Thoracic aorta (tissue), 2 donors: ENCODE measurements at regions not wholly inside any gene's neighbourhood (a gene's known extent, or its start where the extent isn't known, plus 50 kb on each side); places are given as distances from the start of the nearest gene placed in this dataset.

Experiments
- ATAC-seq: fragments of 150-250 bp; one replicate; pipeline ENCODE4 v1.8.0; 2017; ENCODE audit warnings: low read depth; ENCODE audit not compliant: insufficient number of reproducible peaks, low FRiP score
- DNase-seq: peaks from one replicate; pipeline ENCODE4 v3.0.0-alpha.2; 2020; ENCODE audit warnings: low spot score
- H3K27ac ChIP-seq, 2 donors: fragments of 200-600 bp; sonication (generic); 1 replicate in 1 of 2; 2 replicates in 1 of 2; pipeline ENCODE4 v1.5.1; 2016; ENCODE audit warnings: mild to moderate bottlenecking in 2 of 2, moderate library complexity in 2 of 2
- H3K27me3 ChIP-seq: fragments of 200-600 bp; sonication (generic); replicated peaks from 2 replicates; pipeline ENCODE4 v1.6.0; 2016; ENCODE audit warnings: mild to moderate bottlenecking; ENCODE audit not compliant: insufficient read depth
- H3K36me3 ChIP-seq: fragments of 200-600 bp; sonication (generic); one replicate; pipeline ENCODE4 v1.5.1; 2016
- H3K4me1 ChIP-seq, 2 donors: fragments of 200-600 bp; sonication (generic); 1 replicate in 1 of 2; 2 replicates in 1 of 2; pipeline versions ENCODE4 v1.5.1 to v1.6.0; 2016; ENCODE audit warnings: low read depth in 2 of 2, mild to moderate bottlenecking in 1 of 2; ENCODE audit not compliant: control insufficient read depth in 1 of 2
- H3K4me3 ChIP-seq: fragments of 200-600 bp; sonication (generic); 2 replicates; pipeline ENCODE4 v1.5.1; 2016; ENCODE audit warnings: mild to moderate bottlenecking
- H3K9me3 ChIP-seq: fragments of 200-600 bp; sonication (generic); 2 replicates; pipeline ENCODE4 v1.5.1; 2016
- TF ChIP-seq, protein P1 (sequence below): fragments of 200-600 bp; sonication (generic); IDR thresholded peaks from one replicate; pipeline ENCODE4 v1.5.1; 2019; ENCODE audit warnings: antibody characterized with exemption

DNA sequence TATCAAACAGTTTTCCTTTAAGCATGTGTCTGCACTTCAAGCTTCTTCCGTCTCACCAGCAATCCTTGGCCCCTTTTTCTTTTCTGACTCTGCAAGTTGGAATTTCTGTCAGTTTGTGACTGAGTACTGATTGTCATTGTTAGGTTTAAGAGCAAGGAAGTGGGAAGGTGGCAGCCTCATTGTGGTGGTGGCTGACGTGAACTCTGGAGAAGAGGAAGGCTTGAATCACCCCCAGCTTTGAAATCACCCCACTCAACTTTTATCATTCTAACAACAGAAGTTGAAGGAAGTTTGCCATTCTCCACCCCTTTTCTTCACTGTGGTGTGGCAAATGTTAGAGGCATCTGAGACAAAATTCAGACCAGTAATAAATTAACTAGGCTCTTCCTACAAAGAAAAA, 231.6 kb upstream of the AGTR1 start:
- Histone ChIP-seq H3K36me3 (no peaks in the 10 kb centered on the region), H3K4me1 (no peaks in the 10 kb centered on the region), H3K9me3 (no peaks in the 10 kb centered on the region), H3K27me3 (no peaks in the 10 kb centered on the region), H3K4me3 (no peak overlapping the region), H3K27ac (no peak overlapping the region)
- ATAC-seq, result no peak
- TF ChIP-seq, protein P1, sequence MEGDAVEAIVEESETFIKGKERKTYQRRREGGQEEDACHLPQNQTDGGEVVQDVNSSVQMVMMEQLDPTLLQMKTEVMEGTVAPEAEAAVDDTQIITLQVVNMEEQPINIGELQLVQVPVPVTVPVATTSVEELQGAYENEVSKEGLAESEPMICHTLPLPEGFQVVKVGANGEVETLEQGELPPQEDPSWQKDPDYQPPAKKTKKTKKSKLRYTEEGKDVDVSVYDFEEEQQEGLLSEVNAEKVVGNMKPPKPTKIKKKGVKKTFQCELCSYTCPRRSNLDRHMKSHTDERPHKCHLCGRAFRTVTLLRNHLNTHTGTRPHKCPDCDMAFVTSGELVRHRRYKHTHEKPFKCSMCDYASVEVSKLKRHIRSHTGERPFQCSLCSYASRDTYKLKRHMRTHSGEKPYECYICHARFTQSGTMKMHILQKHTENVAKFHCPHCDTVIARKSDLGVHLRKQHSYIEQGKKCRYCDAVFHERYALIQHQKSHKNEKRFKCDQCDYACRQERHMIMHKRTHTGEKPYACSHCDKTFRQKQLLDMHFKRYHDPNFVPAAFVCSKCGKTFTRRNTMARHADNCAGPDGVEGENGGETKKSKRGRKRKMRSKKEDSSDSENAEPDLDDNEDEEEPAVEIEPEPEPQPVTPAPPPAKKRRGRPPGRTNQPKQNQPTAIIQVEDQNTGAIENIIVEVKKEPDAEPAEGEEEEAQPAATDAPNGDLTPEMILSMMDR, result no peak
- DNase-seq, result no peak

- DNase-seq (no peak), ATAC-seq (no peak)
- Histone ChIP-seq H3K4me3 (no peak overlapping the region), H3K36me3 (no peaks in the 10 kb centered on the region), H3K4me1 (no peaks in the 10 kb centered on the region), H3K9me3 (no peaks in the 10 kb centered on the region), H3K27me3 (no peaks in the 10 kb centered on the region), H3K27ac (no peak overlapping the region)
- TF ChIP-seq, protein P1, result no peak
Observed at GRCh38 chr3:148466980-148467740, 230.5 kb upstream of the AGTR1 start.

GRCh38 chr3:148477375-148477774, 220.3 kb upstream of the AGTR1 start:
- no peaks in the 10 kb centered on the region for H3K36me3 ChIP-seq
- ATAC-seq (no peak), DNase-seq (no peak)
- peaks cover 4% of the 10 kb centered on the region for H3K9me3 ChIP-seq
- H3K4me3 ChIP-seq, result no peak overlapping the region
- H3K27ac ChIP-seq, result no peak overlapping the region
- TF ChIP-seq, protein P1, result no peak
- no peaks in the 10 kb centered on the region for H3K4me1 ChIP-seq
- H3K27me3 ChIP-seq, result no peaks in the 10 kb centered on the region

DNA sequence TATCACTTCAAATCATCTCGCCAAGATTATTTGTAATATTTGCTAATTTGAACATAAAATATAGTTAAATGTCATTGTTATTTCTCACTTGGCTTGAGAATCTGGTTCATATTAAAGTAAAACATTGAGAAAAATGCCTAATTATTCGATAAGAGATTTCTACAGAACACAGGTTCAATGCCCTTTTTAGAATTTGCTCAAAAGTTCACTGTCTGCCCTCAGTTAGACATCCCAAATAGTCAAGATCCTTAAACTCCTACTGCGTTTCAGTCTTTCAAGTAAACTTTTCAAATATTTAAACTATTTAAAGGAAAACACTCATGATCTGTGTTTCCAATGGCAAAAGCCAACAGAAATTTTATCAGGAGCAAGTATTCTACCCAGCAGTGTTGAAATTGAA, 204.1 kb upstream of the AGTR1 start:
- ATAC-seq, result no peak
- no peak for DNase-seq
- H3K4me3 ChIP-seq, result no peak overlapping the region

GRCh38 chr3:148494451-148494850, 203.3 kb upstream of the AGTR1 start:
- DNase-seq (no peak), ATAC-seq (no peak)
- TF ChIP-seq, protein P1, result no peak
- Histone ChIP-seq H3K27me3 (no peaks in the 10 kb centered on the region), H3K36me3 (no peaks in the 10 kb centered on the region), H3K4me1 (no peaks in the 10 kb centered on the region), H3K4me3 (no peak overlapping the region), H3K9me3 (no peaks in the 10 kb centered on the region), H3K27ac (no peak overlapping the region)

More for the DNA sequence above, 204.1 kb upstream of the AGTR1 start:
- H3K36me3 ChIP-seq, result no peaks in the 10 kb centered on the region
- no peaks in the 10 kb centered on the region for H3K27me3 ChIP-seq
- no peak overlapping the region for H3K27ac ChIP-seq
- no peaks in the 10 kb centered on the region for H3K9me3 ChIP-seq
- H3K4me1 ChIP-seq, result no peaks in the 10 kb centered on the region
- TF ChIP-seq, protein P1, result no peak
